PC-3 (cell line): ENCODE measurements at regions not wholly inside any gene's neighbourhood (a gene's known extent, or its start where the extent isn't known, plus 50 kb on each side); places are given as distances from the start of the nearest gene placed in this dataset.

Source experiments
- ATAC-seq: fragments of 200-7000 bp; cut with Tn5 transposase; 2 replicates; pipeline ENCODE4 v1.9.1; 2020; ENCODE audit warnings: mild to moderate bottlenecking, moderate library complexity
- BruUV-seq: library from RNA; stranded (reverse); fragments of 400-500 nt; replicated peaks from 2 replicates; lab custom pipeline; 2021; lab: Mats Ljungman, UMichigan
- CTCF ChIA-PET: fragments of 300-600 bp; sonication (Branson Sonifier 250); formaldehyde crosslinking; loops from one replicate; lab custom pipeline; 2022; ENCODE audit warnings: antibody characterized with exemption; lab: Charles Lee
- POLR2A ChIA-PET: fragments of 300-600 bp; sonication (Branson Sonifier 250); formaldehyde crosslinking; loops from one replicate; lab custom pipeline; 2022; ENCODE audit warnings: antibody characterized with exemption; ENCODE audit not compliant: unreplicated experiment; lab: Charles Lee
- DNase-seq: peaks from one replicate; pipeline ENCODE4 v3.0.0-alpha.2; 2015
- H2AFZ ChIP-seq: fragments of 300-600 bp; sonication (generic); 2 replicates; pipeline ENCODE4 v1.6.0; 2016; ENCODE audit warnings: antibody characterized with exemption, low read length
- H3F3A ChIP-seq: fragments of 300-600 bp; sonication (generic); one replicate; pipeline ENCODE4 v1.6.0; 2017; ENCODE audit warnings: antibody characterized with exemption, low read length, control low read depth, mild to moderate bottlenecking; ENCODE audit not compliant: unreplicated experiment
- H3K27ac ChIP-seq: fragments of 300-600 bp; sonication (generic); 2 replicates; pipeline ENCODE4 v1.5.1; 2016; ENCODE audit warnings: mild to moderate bottlenecking, low read length
- H3K27me3 ChIP-seq: fragments of 300-600 bp; sonication (generic); 2 replicates; pipeline ENCODE4 v1.6.1; 2016; ENCODE audit warnings: low read length, mixed read lengths
- H3K36me3 ChIP-seq: fragments of 300-600 bp; sonication (generic); 2 replicates; pipeline ENCODE4 v1.6.1; 2016; ENCODE audit warnings: low read depth, mixed run types, low read length, mixed read lengths
- H3K4me1 ChIP-seq: fragments of 300-600 bp; sonication (generic); 2 replicates; pipeline ENCODE4 v1.5.1; 2016; ENCODE audit warnings: low read length; ENCODE audit not compliant: insufficient read depth
- H3K4me2 ChIP-seq: fragments of 300-600 bp; sonication (generic); 2 replicates; pipeline ENCODE4 v1.6.0; 2016; ENCODE audit warnings: low read length
- H3K4me3 ChIP-seq: fragments of 300-600 bp; sonication (generic); 2 replicates; pipeline ENCODE4 v1.5.1; 2016; ENCODE audit warnings: mild to moderate bottlenecking, low read length, mixed read lengths
- H3K79me2 ChIP-seq: fragments of 300-600 bp; sonication (generic); 2 replicates; pipeline ENCODE4 v1.6.1; 2017; ENCODE audit warnings: low read length, mixed read lengths
- H3K9ac ChIP-seq: fragments of 300-600 bp; sonication (generic); 2 replicates; pipeline ENCODE4 v1.6.0; 2016; ENCODE audit warnings: mild to moderate bottlenecking, low read length
- H3K9me2 ChIP-seq: fragments of 300-600 bp; sonication (generic); replicated peaks from 2 replicates; pipeline ENCODE4 v1.6.1; 2016; ENCODE audit warnings: mixed run types, low read length, mixed read lengths
- H3K9me3 ChIP-seq: fragments of 300-600 bp; sonication (generic); 2 replicates; pipeline ENCODE4 v1.6.1; 2016; ENCODE audit warnings: low read length, mixed read lengths
- H4K20me1 ChIP-seq: fragments of 300-600 bp; sonication (generic); 2 replicates; pipeline ENCODE4 v1.6.1; 2016; ENCODE audit warnings: low read length, mixed read lengths
- EZH2 ChIP-seq: fragments of 300-600 bp; sonication (generic); IDR thresholded peaks from one replicate; pipeline ENCODE4 v1.6.1; 2017; ENCODE audit warnings: antibody characterized with exemption, mild to moderate bottlenecking, low read length; ENCODE audit not compliant: unreplicated experiment
- EZH2phosphoT487 ChIP-seq: fragments of 300-600 bp; sonication (generic); IDR thresholded peaks from 2 replicates; pipeline ENCODE4 v1.6.1; 2018; ENCODE audit warnings: mild to moderate bottlenecking, antibody characterized with exemption, low read length, borderline replicate concordance
- intact Hi-C: fragments of 100-400 bp; cut with micrococcal nuclease; formaldehyde crosslinking; loops from 2 replicates; pipeline ENCODE4 v1.9.0; 2023
- TF ChIP-seq, protein P1 (sequence below): fragments of 300-600 bp; sonication (generic); conservative IDR thresholded peaks from 2 replicates; pipeline ENCODE4 v1.5.1; 2017; ENCODE audit warnings: antibody characterized with exemption, low read depth, mild to moderate bottlenecking, low read length

DNA sequence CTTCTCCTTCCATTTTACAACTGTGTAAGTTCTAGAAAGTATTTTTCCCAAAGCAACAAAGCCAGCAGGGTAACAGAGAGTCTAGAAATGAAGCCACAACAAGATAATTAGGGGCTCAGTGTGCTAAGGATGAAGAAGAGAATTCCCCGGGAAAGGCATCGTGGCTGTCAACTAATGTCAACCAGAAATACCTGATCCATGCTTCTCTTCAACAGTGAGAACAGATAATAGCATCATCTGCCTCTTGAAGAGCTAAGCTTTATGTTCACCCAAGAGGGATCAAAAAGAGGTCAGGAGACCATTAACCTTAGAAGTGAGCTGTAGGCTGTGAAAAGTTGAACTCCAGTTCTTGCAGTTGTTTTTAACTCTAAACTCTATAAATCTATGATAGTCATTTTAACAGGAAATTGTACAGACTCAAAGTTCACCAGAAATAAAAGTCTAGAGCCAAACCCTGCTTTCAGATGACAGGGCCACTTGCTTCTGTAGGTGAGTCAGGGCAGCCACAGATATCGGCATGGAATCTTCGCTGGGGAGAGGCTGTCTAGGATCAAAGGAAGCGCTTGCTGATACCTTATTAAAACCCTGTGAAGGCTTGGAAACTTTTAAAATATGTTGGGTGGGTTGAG, 540.7 kb upstream of the ID2 start:
- no TSS peak for BruUV-seq

DNA sequence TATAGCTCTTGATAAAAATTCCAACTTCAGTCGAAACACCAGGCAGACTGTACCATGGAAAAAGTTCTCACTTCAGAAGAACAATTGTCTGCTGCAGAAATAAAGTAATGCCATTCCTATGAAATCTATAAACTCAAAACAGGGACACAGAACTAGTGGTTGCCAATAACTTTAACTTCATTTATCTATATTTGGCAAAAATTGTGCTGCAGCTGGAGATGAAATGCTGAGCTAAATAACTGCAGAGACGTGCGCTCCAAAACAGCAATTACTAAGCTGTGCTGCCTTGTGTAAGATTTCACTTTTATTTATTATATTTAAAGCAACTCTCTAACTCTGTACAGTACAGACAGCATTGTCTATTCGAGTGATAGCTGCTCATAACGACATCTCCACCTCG, 540.1 kb upstream of the ID2 start:
- H3F3A ChIP-seq: no peaks in the 10 kb centered on the region
- CTCF ChIA-PET: no interaction called here
- no peaks in the 10 kb centered on the region for H3K9me3 ChIP-seq
- no peak for TF ChIP-seq EZH2
- TF ChIP-seq EZH2phosphoT487: no peak
- TF ChIP-seq, protein P1, sequence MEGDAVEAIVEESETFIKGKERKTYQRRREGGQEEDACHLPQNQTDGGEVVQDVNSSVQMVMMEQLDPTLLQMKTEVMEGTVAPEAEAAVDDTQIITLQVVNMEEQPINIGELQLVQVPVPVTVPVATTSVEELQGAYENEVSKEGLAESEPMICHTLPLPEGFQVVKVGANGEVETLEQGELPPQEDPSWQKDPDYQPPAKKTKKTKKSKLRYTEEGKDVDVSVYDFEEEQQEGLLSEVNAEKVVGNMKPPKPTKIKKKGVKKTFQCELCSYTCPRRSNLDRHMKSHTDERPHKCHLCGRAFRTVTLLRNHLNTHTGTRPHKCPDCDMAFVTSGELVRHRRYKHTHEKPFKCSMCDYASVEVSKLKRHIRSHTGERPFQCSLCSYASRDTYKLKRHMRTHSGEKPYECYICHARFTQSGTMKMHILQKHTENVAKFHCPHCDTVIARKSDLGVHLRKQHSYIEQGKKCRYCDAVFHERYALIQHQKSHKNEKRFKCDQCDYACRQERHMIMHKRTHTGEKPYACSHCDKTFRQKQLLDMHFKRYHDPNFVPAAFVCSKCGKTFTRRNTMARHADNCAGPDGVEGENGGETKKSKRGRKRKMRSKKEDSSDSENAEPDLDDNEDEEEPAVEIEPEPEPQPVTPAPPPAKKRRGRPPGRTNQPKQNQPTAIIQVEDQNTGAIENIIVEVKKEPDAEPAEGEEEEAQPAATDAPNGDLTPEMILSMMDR: no peak
- no peaks in the 10 kb centered on the region for H4K20me1 ChIP-seq
- ATAC-seq (no peak), DNase-seq (no peak)
- no peak overlapping the region for H3K27ac ChIP-seq
- H3K27me3 ChIP-seq: no peaks in the 10 kb centered on the region
- no peaks in the 10 kb centered on the region for H3K79me2 ChIP-seq
- H3K4me3 ChIP-seq: no peak overlapping the region
- H3K4me2 ChIP-seq: no peak overlapping the region
- H3K9ac ChIP-seq: no peak overlapping the region
- H3K36me3 ChIP-seq: no peaks in the 10 kb centered on the region
- POLR2A ChIA-PET: no interaction called here
- H2AFZ ChIP-seq: no peak overlapping the region
- BruUV-seq: no TSS peak
- intact Hi-C loops: no loop called here
- peaks cover 10% of the 10 kb centered on the region for H3K4me1 ChIP-seq
- 0 out of 2 replicates have a peak, but pooled peaks cover 6% of the 10 kb centered on the region for H3K9me2 ChIP-seq

More for the DNA sequence above, 540.7 kb upstream of the ID2 start:
- TF ChIP-seq EZH2phosphoT487: no peak
- TF ChIP-seq, protein P1: no peak
- TF ChIP-seq EZH2: no peak
- ChIA-PET CTCF (no interaction called here), POLR2A (no interaction called here)
- DNase-seq (no peak), ATAC-seq (no peak)
- Histone ChIP-seq H3K4me1 (peaks cover 10% of the 10 kb centered on the region), H3K36me3 (no peaks in the 10 kb centered on the region), H2AFZ (no peak overlapping the region), H3K9ac (no peak overlapping the region), H3K27ac (no peak overlapping the region), H3K9me3 (no peaks in the 10 kb centered on the region), H4K20me1 (no peaks in the 10 kb centered on the region), H3K9me2 (0 out of 2 replicates have a peak, but pooled peaks cover 6% of the 10 kb centered on the region), H3K27me3 (no peaks in the 10 kb centered on the region), H3K4me3 (no peak overlapping the region), H3F3A (no peaks in the 10 kb centered on the region), H3K79me2 (no peaks in the 10 kb centered on the region), H3K4me2 (no peak overlapping the region)
- intact Hi-C loops: no loop called here

DNA sequence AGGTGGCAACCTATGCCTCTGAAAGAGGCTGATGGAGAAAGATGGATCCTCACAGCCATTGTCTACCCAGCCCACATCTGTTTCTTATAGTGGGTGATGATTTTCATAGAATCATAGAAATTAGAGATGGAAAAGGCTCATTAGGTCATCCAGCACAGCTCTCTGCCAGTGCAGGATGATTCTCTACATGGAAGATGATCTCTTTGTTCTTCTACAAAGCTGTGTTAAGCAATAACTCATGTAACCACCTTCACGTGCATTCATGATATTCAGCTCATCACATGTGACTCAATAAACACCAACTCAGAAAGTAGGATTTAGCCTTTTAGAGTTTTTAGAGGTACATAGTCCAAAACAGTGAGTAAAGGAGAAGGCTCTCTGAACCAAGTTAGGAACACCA, 539.4 kb upstream of the ID2 start:
- Histone ChIP-seq H3K9me2 (no peaks in the 10 kb centered on the region), H3K27ac (no peak overlapping the region), H3K4me2 (no peak overlapping the region), H3F3A (no peaks in the 10 kb centered on the region), H3K27me3 (no peaks in the 10 kb centered on the region), H3K79me2 (no peaks in the 10 kb centered on the region), H2AFZ (no peak overlapping the region), H4K20me1 (no peaks in the 10 kb centered on the region), H3K9ac (no peak overlapping the region), H3K9me3 (no peaks in the 10 kb centered on the region), H3K36me3 (no peaks in the 10 kb centered on the region), H3K4me1 (peaks cover 10% of the 10 kb centered on the region), H3K4me3 (no peak overlapping the region)
- no peak for TF ChIP-seq EZH2phosphoT487
- TF ChIP-seq, protein P1: no peak
- no peak for TF ChIP-seq EZH2
- DNase-seq (no peak), ATAC-seq (no peak)
- CTCF ChIA-PET: no interaction called here
- POLR2A ChIA-PET: no interaction called here
- BruUV-seq: no TSS peak
- intact Hi-C loops: no loop called here
